Spleen (tissue), 7 donors: ENCODE measurements at regions not wholly inside any gene's neighbourhood (a gene's known extent, or its start where the extent isn't known, plus 50 kb on each side); places are given as distances from the start of the nearest gene placed in this dataset.

Experiments used
- POLR2A ChIP-seq, 3 donors: fragments of 450-650 bp; IDR thresholded peaks; one replicate each; pipeline ENCODE4 v1.5.1; 2017; ENCODE audit warnings: antibody characterized with exemption in 3 of 3, mild to moderate bottlenecking in 1 of 3
- TF ChIP-seq, protein P1 (sequence below), 11 experiments: fragments of 200-600 bp in 7 of 11; fragments of 450-650 bp in 4 of 11; sonication (generic) in 4 of 11; IDR thresholded peaks in 8 of 11; conservative IDR thresholded peaks in 3 of 11; 1 replicate in 7 of 11; 2 replicates in 4 of 11; pipeline versions ENCODE4 v1.4.0 to v1.8.0; 2016 to 2021; ENCODE audit warnings: antibody characterized with exemption in 11 of 11, inconsistent platforms in 4 of 11, mild to moderate bottlenecking in 1 of 11
- donor health status: DM: no; HTN: no; CAD: no; lungs with moderate emphysema.
- donor health status: DM: no; HTN: no; CAD: no.
- donor health status: DM: no; HTN: no; CAD: no.

DNA sequence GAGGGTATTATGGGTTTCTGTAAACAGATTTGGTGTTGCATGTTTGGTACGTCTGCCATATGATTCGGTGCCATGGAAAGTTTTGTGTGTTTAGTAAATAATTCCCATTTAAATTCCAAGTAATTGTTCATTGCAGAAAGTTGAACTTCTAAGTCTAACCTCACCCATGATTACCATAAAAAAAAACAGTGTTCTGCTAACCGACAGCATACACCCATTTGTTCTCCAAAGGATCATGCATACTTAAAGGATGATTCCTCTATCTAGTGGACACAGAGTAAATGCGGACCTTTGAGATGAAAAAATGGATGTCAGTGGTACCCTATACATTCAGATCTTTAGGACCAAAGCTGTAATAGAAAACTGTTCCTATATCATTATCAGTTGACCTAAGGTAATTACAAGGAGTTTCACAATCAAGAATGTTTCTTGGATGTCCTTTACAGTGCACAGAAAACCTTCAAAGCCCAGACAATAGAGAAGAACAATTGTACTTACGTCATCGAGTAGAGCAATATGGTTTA is 209.9 kb downstream of the CRPPA start:
- TF ChIP-seq, protein P1, sequence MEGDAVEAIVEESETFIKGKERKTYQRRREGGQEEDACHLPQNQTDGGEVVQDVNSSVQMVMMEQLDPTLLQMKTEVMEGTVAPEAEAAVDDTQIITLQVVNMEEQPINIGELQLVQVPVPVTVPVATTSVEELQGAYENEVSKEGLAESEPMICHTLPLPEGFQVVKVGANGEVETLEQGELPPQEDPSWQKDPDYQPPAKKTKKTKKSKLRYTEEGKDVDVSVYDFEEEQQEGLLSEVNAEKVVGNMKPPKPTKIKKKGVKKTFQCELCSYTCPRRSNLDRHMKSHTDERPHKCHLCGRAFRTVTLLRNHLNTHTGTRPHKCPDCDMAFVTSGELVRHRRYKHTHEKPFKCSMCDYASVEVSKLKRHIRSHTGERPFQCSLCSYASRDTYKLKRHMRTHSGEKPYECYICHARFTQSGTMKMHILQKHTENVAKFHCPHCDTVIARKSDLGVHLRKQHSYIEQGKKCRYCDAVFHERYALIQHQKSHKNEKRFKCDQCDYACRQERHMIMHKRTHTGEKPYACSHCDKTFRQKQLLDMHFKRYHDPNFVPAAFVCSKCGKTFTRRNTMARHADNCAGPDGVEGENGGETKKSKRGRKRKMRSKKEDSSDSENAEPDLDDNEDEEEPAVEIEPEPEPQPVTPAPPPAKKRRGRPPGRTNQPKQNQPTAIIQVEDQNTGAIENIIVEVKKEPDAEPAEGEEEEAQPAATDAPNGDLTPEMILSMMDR (IDR thresholded peaks at IDR 0.05 in 8 of 11, conservative IDR thresholded peaks at IDR 0.05 in 3 of 11): no peak
- TF ChIP-seq POLR2A (IDR thresholded peaks at IDR 0.05): no peak
